SIG-M5 treated with dmso at 0.1 percent for 504 hours (cell line): ENCODE measurements at regions not wholly inside any gene's neighbourhood (a gene's known extent, or its start where the extent isn't known, plus 50 kb on each side); places are given as distances from the start of the nearest gene placed in this dataset.

Experiments
- DNase-seq: peaks from one replicate; lab custom pipeline; 2025; ENCODE audit not compliant: unreplicated experiment; lab: John Stamatoyannopoulos, UW

GRCh38 chr3:156620901-156621300 lies 53.5 kb upstream of the TIPARP start:
- no peak for DNase-seq

GRCh38 chr3:156620260-156620659 lies 54.1 kb upstream of the TIPARP start:
- no peak for DNase-seq

GRCh38 chr3:156619376-156619775 lies 55.0 kb upstream of the TIPARP start:
- DNase-seq: no peak

- no peak for DNase-seq
These were observed 56.6 kb upstream of the TIPARP start for GRCh38 chr3:156617781-156618180.

- DNase-seq: no peak
These were observed 57.2 kb upstream of the TIPARP start for GRCh38 chr3:156617145-156617544.

GRCh38 chr3:156615592-156616173 lies 58.7 kb upstream of the TIPARP start:
- no peak for DNase-seq

- DNase-seq: no peak
These were observed 59.5 kb upstream of the TIPARP start for GRCh38 chr3:156614642-156615511.

GRCh38 chr3:156612903-156613302 lies 58.0 kb upstream of the SSR3 start:
- no peak for DNase-seq

- DNase-seq: no peak
These were observed 57.1 kb upstream of the SSR3 start for GRCh38 chr3:156611870-156612494.

GRCh38 chr3:156610154-156610553 lies 55.2 kb upstream of the SSR3 start:
- no peak for DNase-seq

GRCh38 chr3:156609546-156609945 lies 54.6 kb upstream of the SSR3 start:
- DNase-seq: no peak

- no peak for DNase-seq
These were observed 53.9 kb upstream of the SSR3 start for GRCh38 chr3:156608601-156609514.

- DNase-seq: peak; percentile 91
These were observed 51.8 kb upstream of the SSR3 start for GRCh38 chr3:156606729-156607128.

- no peak for DNase-seq
These were observed 51.0 kb upstream of the SSR3 start for GRCh38 chr3:156605686-156606605.

- DNase-seq: no peak
These were observed 49.8 kb upstream of the SSR3 start for GRCh38 chr3:156604642-156605144.
